OCI-LY7 (cell line): ENCODE measurements at regions not wholly inside any gene's neighbourhood (a gene's known extent, or its start where the extent isn't known, plus 50 kb on each side); places are given as distances from the start of the nearest gene placed in this dataset.

Source experiments
- CTCF ChIP-seq: fragments of 200-600 bp; sonication (generic); conservative IDR thresholded peaks from 2 replicates; pipeline ENCODE4 v1.5.1; 2014; ENCODE audit warnings: mild to moderate bottlenecking, antibody characterized with exemption, low read length, moderate library complexity, mixed read lengths
- EZH2phosphoT487 ChIP-seq: fragments of 200-600 bp; sonication (generic); IDR thresholded peaks from 2 replicates; pipeline ENCODE4 v1.6.1; 2018; ENCODE audit warnings: low read depth, borderline replicate concordance, mild to moderate bottlenecking, mixed run types, antibody characterized with exemption, low read length, moderate library complexity, mixed read lengths

GRCh38 chr20:23174821-23175220 lies 88.7 kb upstream of the CD93 start:
- TF ChIP-seq CTCF (no peak), EZH2phosphoT487 (no peak)
